Neutrophil (primary cell): ENCODE measurements at regions not wholly inside any gene's neighbourhood (a gene's known extent, or its start where the extent isn't known, plus 50 kb on each side); places are given as distances from the start of the nearest gene placed in this dataset.
"Not testable (repeated sequence)": the region's sequence is repeated elsewhere in the genome, so short reads cannot be mapped to it uniquely, and the experiment has no call there.

ENCODE experiments used
- H3K27ac ChIP-seq: fragments of 200-600 bp; sonication (generic); 2 replicates; pipeline ENCODE4 v1.5.1; 2016; ENCODE audit warnings: mild to moderate bottlenecking, moderate library complexity
- H3K27me3 ChIP-seq: fragments of 200-600 bp; sonication (generic); 2 replicates; pipeline ENCODE4 v1.6.0; 2016; ENCODE audit warnings: mild to moderate bottlenecking
- H3K36me3 ChIP-seq: fragments of 200-600 bp; sonication (generic); 2 replicates; pipeline ENCODE4 v1.5.1; 2017
- H3K4me1 ChIP-seq, 2 experiments: fragments of 200-600 bp in 1 of 2; sonication (generic) in 1 of 2; 1 replicate in 1 of 2; 2 replicates in 1 of 2; pipeline versions ENCODE4 v1.5.1 to v1.6.1; 2013 to 2016; ENCODE audit warnings: low read depth in 1 of 2, low read length in 1 of 2, mild to moderate bottlenecking in 1 of 2, moderate library complexity in 1 of 2; ENCODE audit not compliant: control insufficient read depth in 1 of 2, insufficient read depth in 1 of 2
- H3K4me3 ChIP-seq, 2 experiments: fragments of 200-600 bp in 1 of 2; sonication (generic) in 1 of 2; 1 replicate in 1 of 2; 2 replicates in 1 of 2; pipeline ENCODE4 v1.5.1; 2013 to 2016; ENCODE audit warnings: low read depth in 1 of 2, low read length in 1 of 2, mild to moderate bottlenecking in 1 of 2, moderate library complexity in 1 of 2
- H3K9me3 ChIP-seq: fragments of 200-600 bp; sonication (generic); 2 replicates; pipeline ENCODE4 v1.5.1; 2016
- TF ChIP-seq, protein P1 (sequence below): fragments of 200-600 bp; sonication (generic); IDR thresholded peaks from 2 replicates; pipeline ENCODE4 v1.5.1; 2016; ENCODE audit warnings: antibody characterized with exemption

- Histone ChIP-seq H3K4me1 (no peaks in the 10 kb centered on the region), H3K36me3 (no peaks in the 10 kb centered on the region), H3K27ac (no peak overlapping the region), H3K27me3 (no peaks in the 10 kb centered on the region), H3K4me3 (no peak overlapping the region), H3K9me3 (no peaks in the 10 kb centered on the region)
- TF ChIP-seq, protein P1, sequence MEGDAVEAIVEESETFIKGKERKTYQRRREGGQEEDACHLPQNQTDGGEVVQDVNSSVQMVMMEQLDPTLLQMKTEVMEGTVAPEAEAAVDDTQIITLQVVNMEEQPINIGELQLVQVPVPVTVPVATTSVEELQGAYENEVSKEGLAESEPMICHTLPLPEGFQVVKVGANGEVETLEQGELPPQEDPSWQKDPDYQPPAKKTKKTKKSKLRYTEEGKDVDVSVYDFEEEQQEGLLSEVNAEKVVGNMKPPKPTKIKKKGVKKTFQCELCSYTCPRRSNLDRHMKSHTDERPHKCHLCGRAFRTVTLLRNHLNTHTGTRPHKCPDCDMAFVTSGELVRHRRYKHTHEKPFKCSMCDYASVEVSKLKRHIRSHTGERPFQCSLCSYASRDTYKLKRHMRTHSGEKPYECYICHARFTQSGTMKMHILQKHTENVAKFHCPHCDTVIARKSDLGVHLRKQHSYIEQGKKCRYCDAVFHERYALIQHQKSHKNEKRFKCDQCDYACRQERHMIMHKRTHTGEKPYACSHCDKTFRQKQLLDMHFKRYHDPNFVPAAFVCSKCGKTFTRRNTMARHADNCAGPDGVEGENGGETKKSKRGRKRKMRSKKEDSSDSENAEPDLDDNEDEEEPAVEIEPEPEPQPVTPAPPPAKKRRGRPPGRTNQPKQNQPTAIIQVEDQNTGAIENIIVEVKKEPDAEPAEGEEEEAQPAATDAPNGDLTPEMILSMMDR: no peak
Measured at GRCh38 chr1:143574891-143575520, 396.8 kb downstream of the FAM72C start.

GRCh38 chr1:143572661-143573060, 399.1 kb downstream of the FAM72C start:
- H3K4me1 ChIP-seq, H3K27me3 ChIP-seq, H3K9me3 ChIP-seq, H3K36me3 ChIP-seq, H3K27ac ChIP-seq, H3K4me3 ChIP-seq: not testable (repeated sequence)

DNA sequence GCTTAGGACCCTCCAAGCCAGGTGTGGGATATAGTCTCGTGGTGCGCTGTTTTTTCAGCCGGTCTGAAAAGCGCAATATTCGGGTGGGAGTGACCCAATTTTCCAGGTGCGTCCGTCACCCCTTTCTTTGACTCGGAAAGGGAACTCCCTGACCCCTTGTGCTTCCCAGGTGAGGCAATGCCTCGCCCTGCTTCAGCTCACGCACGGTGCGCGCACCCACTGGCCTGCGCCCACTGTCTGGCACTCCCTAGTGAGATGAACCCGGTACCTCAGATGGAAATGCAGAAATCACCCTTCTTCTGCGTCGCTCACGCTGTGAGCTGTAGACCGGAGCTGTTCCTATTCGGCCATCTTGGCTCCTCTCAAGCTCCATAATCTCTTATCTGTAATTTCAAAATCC, 408.0 kb downstream of the FAM72C start:
- not testable (repeated sequence) for H3K9me3 ChIP-seq, H3K4me3 ChIP-seq, H3K36me3 ChIP-seq, H3K4me1 ChIP-seq, H3K27ac ChIP-seq, H3K27me3 ChIP-seq

DNA sequence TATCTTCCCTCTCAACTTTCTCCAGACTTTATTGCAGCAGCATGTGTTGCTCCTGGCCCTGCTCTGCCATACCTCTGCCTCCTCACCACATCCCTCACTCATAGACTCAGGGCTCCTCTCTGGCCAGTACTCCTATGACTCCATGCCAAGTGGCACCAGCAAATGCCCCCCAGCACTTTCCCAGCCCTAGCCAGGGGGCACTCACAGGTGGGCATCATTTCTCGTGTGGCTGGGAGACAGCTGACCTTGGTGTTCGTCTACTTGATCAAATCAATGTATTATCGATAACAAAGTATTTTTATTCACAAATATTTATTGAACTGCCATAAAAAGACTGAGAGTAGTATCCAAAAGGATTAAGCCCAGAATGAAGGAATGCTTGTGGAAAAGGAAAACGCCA, 418.2 kb downstream of the FAM72C start:
- Histone ChIP-seq H3K4me3 (no peak overlapping the region), H3K4me1 (no peaks in the 10 kb centered on the region), H3K36me3 (no peaks in the 10 kb centered on the region), H3K27ac (no peak overlapping the region), H3K27me3 (no peaks in the 10 kb centered on the region), H3K9me3 (no peaks in the 10 kb centered on the region)
- TF ChIP-seq, protein P1: no peak

DNA sequence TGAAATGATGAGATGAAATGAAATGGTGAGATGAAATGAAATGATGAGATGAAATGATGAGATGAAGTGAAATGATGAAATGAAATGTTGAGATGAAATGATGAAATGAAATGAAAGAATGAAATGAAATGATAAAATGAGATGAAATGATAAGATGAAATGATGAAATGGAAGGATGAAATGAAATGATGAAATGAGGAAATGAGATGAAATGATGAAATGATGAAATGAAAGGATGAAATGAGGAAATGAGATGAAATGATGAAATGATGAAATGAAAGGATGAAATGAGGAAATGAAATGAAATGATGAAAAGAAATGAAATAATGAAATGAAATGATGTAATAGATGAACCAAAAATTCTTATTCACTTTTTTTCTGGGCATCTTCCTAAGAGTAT, 467.1 kb downstream of the FAM72C start:
- not testable (repeated sequence) for H3K9me3 ChIP-seq, H3K27me3 ChIP-seq, H3K4me1 ChIP-seq, H3K27ac ChIP-seq, H3K36me3 ChIP-seq, H3K4me3 ChIP-seq

- H3K27ac ChIP-seq, H3K4me3 ChIP-seq, H3K27me3 ChIP-seq, H3K9me3 ChIP-seq, H3K4me1 ChIP-seq, H3K36me3 ChIP-seq: not testable (repeated sequence)
Measured at GRCh38 chr1:143504080-143504479, 467.7 kb downstream of the FAM72C start.

- H3K9me3 ChIP-seq, H3K27ac ChIP-seq, H3K4me1 ChIP-seq, H3K36me3 ChIP-seq, H3K27me3 ChIP-seq, H3K4me3 ChIP-seq: not testable (repeated sequence)
Measured at GRCh38 chr1:143503048-143503447, 468.7 kb downstream of the FAM72C start.

DNA sequence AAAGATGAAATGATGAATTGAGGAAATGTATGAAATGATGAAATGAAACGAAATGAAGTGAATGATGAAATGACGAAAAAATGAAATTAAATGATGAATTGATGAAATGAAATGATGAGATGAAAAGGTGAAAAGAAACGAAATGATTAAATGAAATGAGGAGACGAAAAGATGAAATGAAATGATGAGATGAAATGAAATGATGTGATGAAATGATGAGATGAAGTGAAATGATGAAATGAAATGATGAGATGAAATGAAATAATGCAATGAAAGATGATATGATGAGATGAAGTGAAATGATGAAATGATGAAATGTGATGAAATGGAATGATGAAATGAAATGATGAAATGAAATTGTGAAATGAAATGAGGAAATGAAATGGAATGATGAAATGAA, 469.7 kb downstream of the FAM72C start:
- H3K4me3 ChIP-seq: not testable (repeated sequence)

DNA sequence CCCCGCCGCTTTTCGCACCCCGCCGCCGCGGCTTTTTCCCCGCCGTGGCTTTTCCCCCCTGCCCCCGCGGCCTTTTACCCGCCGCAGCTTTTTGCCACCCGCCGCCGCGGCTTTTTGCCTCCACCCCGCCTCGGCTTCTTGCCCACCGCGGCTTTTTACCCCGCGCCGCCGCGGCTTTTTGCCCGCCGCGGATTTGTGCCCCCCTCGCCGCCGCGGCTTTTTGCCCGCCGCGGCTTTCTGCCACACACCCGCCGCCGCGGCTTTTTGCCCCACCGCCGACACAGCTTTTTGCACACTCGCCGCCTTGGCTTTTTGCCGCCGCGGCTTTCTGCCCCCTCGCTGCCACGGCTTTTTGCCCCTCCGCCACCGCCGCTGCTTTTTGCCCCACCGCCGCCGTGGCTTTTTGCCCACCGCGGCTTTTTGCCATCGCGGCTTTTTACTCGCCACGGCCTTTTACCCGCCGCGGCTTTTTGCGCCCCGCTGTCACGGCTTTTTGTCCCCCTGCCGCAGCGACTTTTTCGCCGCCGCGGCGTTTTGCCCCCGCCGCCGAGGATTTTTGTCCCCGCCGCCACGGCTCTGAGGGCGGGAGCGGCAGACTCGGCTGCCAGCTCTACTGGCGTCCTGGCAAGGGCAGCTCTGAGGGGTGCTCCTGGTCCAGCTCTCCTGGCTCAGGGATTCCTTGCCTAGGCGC, 473.6 kb downstream of the FAM72C start:
- not testable (repeated sequence) for H3K4me1 ChIP-seq, H3K27ac ChIP-seq, H3K4me3 ChIP-seq, H3K36me3 ChIP-seq, H3K9me3 ChIP-seq
- H3K27me3 ChIP-seq: peaks cover 26% of the 10 kb centered on the region

More for the DNA sequence above, 469.7 kb downstream of the FAM72C start:
- H3K27ac ChIP-seq, H3K9me3 ChIP-seq, H3K4me1 ChIP-seq, H3K36me3 ChIP-seq: not testable (repeated sequence)
- peaks cover 15% of the 10 kb centered on the region for H3K27me3 ChIP-seq
